GM12878 (cell line): ENCODE measurements at regions not wholly inside any gene's neighbourhood (a gene's known extent, or its start where the extent isn't known, plus 50 kb on each side); places are given as distances from the start of the nearest gene placed in this dataset.
"Not testable (repeated sequence)": the region's sequence is repeated elsewhere in the genome, so short reads cannot be mapped to it uniquely, and the experiment has no call there.

Source experiments
- ATAC-seq: fragments of 200-7000 bp; cut with Tn5 transposase; 3 replicates; pipeline ENCODE4 v1.9.1; 2020; ENCODE audit warnings: mild to moderate bottlenecking, moderate library complexity
- BruUV-seq: library from RNA; stranded (reverse); fragments of 400-500 nt; replicated peaks from 2 replicates; lab custom pipeline; 2021; lab: Mats Ljungman, UMichigan
- CTCF ChIA-PET: fragments of 300-600 bp; sonication (Branson Sonifier 250); formaldehyde crosslinking; extraction: SDS; loops from one replicate; lab custom pipeline; 2021; ENCODE audit warnings: inconsistent platforms; lab: Yijun Ruan, JAX
- POLR2A ChIA-PET: fragments of 350-600 bp; formaldehyde crosslinking; extraction: SDS; loops from one replicate; lab custom pipeline; 2021; ENCODE audit warnings: inconsistent platforms; lab: Charles Lee
- RAD21 ChIA-PET: fragments of 300-600 bp; sonication (Branson Sonifier 250); formaldehyde crosslinking; loops from one replicate; lab custom pipeline; 2023; ENCODE audit warnings: antibody characterized with exemption; ENCODE audit not compliant: unreplicated experiment; lab: Charles Lee
- SMC1A ChIA-PET: fragments of 300-600 bp; sonication (Branson Sonifier 250); formaldehyde crosslinking; loops from one replicate; lab custom pipeline; 2023; ENCODE audit not compliant: unreplicated experiment, uncharacterized antibody; lab: Charles Lee
- DNase-seq: peaks from one replicate; pipeline ENCODE4 v3.0.0-alpha.2; 2011; ENCODE audit warnings: low read depth, low spot score
- FAIRE-seq: peaks from 3 replicates; lab custom pipeline; 2011; peaks lifted over from hg19 to GRCh38; lab: Jason Lieb, UNC
- H2AFZ ChIP-seq: 2 replicates; pipeline ENCODE4 v1.6.0; 2011; ENCODE audit warnings: low read depth, low read length, control low read depth; ENCODE audit not compliant: control insufficient read depth
- H3K27ac ChIP-seq: 2 replicates; pipeline ENCODE4 v1.5.1; 2011; ENCODE audit warnings: control low read depth; ENCODE audit not compliant: control insufficient read depth, insufficient read depth
- H3K27me3 ChIP-seq, 2 experiments: replicated peaks in 1 of 2; 2 replicates each; pipeline versions ENCODE4 v1.6.0 to v1.6.1; 2011; ENCODE audit warnings: low read length in 1 of 2; ENCODE audit not compliant: control insufficient read depth in 2 of 2, insufficient read depth in 2 of 2
- H3K36me3 ChIP-seq, 2 experiments: 2 replicates each; pipeline ENCODE4 v1.5.1; 2011; ENCODE audit warnings: low read length in 1 of 2; ENCODE audit not compliant: control insufficient read depth in 2 of 2, insufficient read depth in 2 of 2
- H3K4me1 ChIP-seq: 2 replicates; pipeline ENCODE4 v1.6.1; 2011; ENCODE audit warnings: mild to moderate bottlenecking, low read length, moderate library complexity, mixed read lengths; ENCODE audit not compliant: control insufficient read depth, insufficient read depth
- H3K4me2 ChIP-seq: 2 replicates; pipeline ENCODE4 v1.6.0; 2011; ENCODE audit warnings: control low read depth; ENCODE audit not compliant: control insufficient read depth, insufficient read depth
- H3K4me3 ChIP-seq: fragments of 200-600 bp; sonication (generic); 2 replicates; pipeline ENCODE4 v1.5.1; 2016
- H3K79me2 ChIP-seq: 2 replicates; pipeline ENCODE4 v1.6.0; 2011; ENCODE audit warnings: low read length; ENCODE audit not compliant: control insufficient read depth, insufficient read depth
- H3K9ac ChIP-seq: 2 replicates; pipeline ENCODE4 v1.8.0; 2011; ENCODE audit warnings: low read length, control low read depth, mixed read lengths; ENCODE audit not compliant: control insufficient read depth, insufficient read depth
- H3K9me3 ChIP-seq: replicated peaks from 3 replicates; pipeline ENCODE4 v1.5.1; 2011; ENCODE audit warnings: mild to moderate bottlenecking, low read length; ENCODE audit not compliant: control insufficient read depth, insufficient read depth
- H4K20me1 ChIP-seq: 2 replicates; pipeline ENCODE4 v1.6.0; 2011; ENCODE audit not compliant: control insufficient read depth, insufficient read depth
- WGBS: methylation state at CpG from one replicate; pipeline ENCODE4 v1.1.6; 2016; ENCODE audit warnings: low lambda C conversion rate; ENCODE audit not compliant: insufficient replicate concordance, insufficient coverage; ENCODE audit errors: missing lambda C conversion rate; 5-methylcytosine and 5-hydroxymethylcytosine counted together
- in situ Hi-C: fragments of 300-500 bp; cut with MboI; formaldehyde crosslinking; loops from 9 replicates; pipeline ENCODE4 v1.14.3; 2018; ENCODE audit warnings: mixed read lengths
- intact Hi-C: fragments of 100-400 bp; cut with micrococcal nuclease; formaldehyde crosslinking; loops from one replicate; pipeline ENCODE4 v1.14.2; 2022; ENCODE audit not compliant: unreplicated experiment

- H4K20me1 ChIP-seq, CTCF ChIA-PET, RAD21 ChIA-PET, intact Hi-C loops, H3K9ac ChIP-seq, H3K79me2 ChIP-seq, H3K27me3 ChIP-seq, H3K4me2 ChIP-seq, POLR2A ChIA-PET, DNase-seq, SMC1A ChIA-PET, BruUV-seq, H3K4me1 ChIP-seq, in situ Hi-C loops, H3K36me3 ChIP-seq, H3K27ac ChIP-seq, H3K9me3 ChIP-seq, H3K4me3 ChIP-seq, ATAC-seq, FAIRE-seq, H2AFZ ChIP-seq: not testable (repeated sequence)
- WGBS, result 68% methylated on average over 5 of the region's 14 CpGs
Observed at GRCh38 chr2:89584046-89584445, 892.6 kb downstream of the RPIA start.

GRCh38 chr2:89584868-89585557 is 893.5 kb downstream of the RPIA start:
- H4K20me1 ChIP-seq, SMC1A ChIA-PET, H3K9me3 ChIP-seq, H3K4me3 ChIP-seq, H3K27me3 ChIP-seq, DNase-seq, H3K4me2 ChIP-seq, H3K4me1 ChIP-seq, in situ Hi-C loops, POLR2A ChIA-PET, RAD21 ChIA-PET, H2AFZ ChIP-seq, H3K27ac ChIP-seq, intact Hi-C loops, H3K9ac ChIP-seq, CTCF ChIA-PET, FAIRE-seq, H3K79me2 ChIP-seq, H3K36me3 ChIP-seq: not testable (repeated sequence)
- BruUV-seq, result TSS peak; percentile 81
- WGBS, result no CpG with 5 or more reads among the region's 21 CpGs
- peak; percentile 59; the same call in 2 of the 3 replicates for ATAC-seq
